Retina (tissue), 1 donor: ENCODE measurements at regions not wholly inside any gene's neighbourhood (a gene's known extent, or its start where the extent isn't known, plus 50 kb on each side); places are given as distances from the start of the nearest gene placed in this dataset.
"Not testable (repeated sequence)": the region's sequence is repeated elsewhere in the genome, so short reads cannot be mapped to it uniquely, and the experiment has no call there.

Experiments
- DNase-seq: peaks from one replicate; pipeline ENCODE4 v3.0.0-alpha.2; 2016

DNA sequence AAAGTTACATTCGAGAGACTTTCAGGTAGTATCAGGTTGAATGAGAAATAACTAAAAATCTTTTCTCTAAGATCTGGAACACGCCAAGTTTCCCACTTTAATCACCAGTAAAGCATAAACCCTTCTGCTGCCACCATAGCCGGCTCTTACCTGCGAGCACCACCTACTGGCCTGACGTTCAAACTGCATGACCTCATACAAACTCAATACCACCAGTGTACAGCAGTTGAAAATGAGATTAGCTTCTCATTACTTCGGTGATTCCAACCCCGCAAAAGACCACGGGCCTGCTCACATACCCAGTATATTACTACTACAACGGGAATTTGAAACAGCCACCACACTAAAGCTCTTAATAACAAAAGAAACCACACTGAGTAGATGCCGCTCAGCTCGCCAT is 1191.2 kb downstream of the TMEM121 start:
- DNase-seq: not testable (repeated sequence)

DNA sequence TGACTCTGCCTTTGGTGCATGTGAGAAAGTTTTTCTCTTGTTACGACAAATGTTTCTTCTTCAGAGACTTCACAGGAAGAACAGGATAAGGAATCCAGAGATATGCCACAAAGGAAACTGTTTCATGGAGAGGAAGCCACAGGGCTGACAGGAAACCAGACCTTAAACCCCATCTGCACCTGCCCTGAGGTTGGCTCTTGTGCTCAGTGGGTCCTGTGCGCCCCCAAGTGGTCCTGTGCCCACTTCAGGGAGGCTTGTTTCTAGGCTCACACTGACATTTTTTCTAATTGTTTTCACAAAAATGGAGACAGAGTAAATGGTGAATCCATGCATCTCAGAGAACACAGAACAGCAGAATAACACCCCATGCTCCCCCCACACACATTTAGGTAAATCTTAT is 1193.5 kb downstream of the TMEM121 start:
- DNase-seq: not testable (repeated sequence)

DNA sequence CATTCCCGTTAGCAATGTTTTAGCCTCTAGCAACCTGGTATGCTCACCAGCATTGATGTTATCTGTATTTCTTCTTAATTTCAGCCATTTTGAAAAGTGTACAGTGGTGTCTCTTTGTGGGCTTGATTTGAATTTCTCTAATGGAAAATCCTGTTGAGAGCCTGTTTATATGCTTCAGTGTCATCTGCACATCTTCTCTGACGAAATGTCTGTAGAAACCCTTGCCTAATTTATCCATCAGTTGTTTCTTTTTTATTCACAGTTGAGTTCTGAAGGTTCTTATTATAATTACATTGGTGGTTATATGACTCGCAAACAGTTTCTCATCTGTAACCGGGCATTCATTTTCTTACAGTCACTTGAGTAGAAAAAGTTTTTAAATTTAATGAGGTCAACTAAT is 1195.5 kb downstream of the TMEM121 start:
- DNase-seq: not testable (repeated sequence)

DNA sequence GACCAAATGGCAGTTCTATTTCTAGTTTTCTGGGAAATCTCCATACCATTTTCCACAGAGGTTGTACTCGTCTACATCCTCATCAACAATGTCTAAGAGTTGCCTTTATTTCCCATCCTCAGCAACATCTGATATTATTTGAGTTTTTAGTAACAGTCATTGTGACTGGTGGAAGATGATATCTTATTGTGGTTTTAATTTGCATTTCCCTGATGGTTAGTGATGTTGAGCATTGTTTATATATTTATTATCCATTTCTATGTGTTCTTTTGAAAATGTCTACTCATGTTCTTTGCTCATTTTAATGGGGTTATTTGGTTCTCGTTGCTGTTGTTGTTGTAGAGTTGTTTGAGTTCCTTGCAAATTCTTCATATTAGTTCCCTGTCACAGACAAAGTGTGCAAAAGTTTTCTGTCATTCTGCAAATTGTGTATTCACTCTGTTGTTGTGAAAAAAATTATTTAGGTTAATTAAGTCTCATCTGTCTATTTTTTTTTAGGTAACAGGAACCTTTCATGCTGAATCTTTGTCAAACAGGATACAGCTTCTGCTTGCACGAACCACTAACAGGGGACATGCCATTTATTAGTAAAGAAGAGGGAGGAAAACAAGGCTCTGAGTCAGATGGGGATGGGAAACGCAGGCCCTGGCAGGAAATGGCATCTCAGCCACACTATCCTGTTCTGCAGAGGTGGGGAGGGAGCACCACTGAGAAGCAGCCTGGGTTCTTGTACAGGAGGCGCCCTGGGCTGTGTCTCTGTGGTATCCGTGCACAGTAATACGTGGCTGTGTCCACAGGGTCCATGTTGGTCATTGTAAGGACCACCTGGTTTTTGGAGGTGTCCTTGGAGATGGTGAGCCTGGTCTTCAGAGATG is 1196.7 kb downstream of the TMEM121 start:
- DNase-seq: not testable (repeated sequence)

DNA sequence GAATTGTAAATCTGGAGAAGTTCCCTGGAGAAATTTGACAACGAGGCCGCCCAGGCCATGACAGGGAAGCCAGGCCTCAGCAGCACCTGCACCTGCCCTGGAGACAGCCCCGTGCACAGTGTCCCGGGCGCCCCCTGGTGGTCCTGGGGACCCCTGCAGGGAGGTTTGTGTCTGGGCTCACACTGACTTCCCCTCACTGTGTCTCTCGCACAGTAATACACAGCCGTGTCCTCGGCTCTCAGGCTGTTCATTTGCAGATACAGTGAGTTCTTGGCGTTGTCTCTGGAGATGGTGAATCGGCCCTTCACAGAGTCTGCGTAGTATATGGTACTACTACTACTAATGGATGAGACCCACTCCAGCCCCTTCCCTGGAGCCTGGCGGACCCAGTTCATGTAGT is 1201.6 kb downstream of the TMEM121 start:
- not testable (repeated sequence) for DNase-seq

DNA sequence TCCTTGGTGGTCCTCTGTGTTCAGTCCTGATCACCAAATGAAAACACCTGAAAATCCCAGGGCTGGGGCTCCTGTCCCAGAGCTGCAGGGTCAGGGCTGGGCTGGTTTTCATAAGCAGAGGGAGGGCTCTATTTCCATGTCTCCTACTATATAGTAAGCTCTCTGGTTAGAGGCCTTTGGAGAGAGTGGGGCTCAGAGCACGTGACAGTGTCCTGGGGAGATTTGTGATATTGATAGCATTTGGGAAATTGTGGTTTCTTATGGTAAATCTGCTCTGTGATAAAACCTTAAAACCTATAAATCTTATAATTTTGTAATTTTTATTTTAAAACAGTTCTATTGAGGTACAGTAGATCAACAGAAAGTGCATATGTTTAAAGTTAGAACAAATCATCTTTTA is 1202.2 kb downstream of the TMEM121 start:
- no peak for DNase-seq

DNA sequence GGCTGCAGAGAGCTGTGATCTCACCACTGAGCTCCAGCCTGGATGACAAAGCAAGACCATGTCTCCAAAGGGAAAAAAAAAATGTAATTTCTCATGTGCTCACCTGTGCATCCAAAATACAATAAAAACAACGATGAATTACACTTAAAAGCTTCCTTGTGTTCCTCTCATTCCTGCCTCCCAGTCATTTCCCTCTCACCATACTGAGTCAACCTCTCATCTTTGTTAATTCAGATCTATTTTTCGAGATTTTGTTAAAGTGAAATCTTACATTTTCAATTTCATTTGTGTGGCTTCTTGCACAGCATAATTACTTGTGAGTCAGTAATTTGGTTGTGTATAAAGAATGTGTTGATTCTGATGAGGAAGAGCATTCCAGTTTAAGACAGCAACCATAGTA is 1203.2 kb downstream of the TMEM121 start:
- no peak for DNase-seq

DNA sequence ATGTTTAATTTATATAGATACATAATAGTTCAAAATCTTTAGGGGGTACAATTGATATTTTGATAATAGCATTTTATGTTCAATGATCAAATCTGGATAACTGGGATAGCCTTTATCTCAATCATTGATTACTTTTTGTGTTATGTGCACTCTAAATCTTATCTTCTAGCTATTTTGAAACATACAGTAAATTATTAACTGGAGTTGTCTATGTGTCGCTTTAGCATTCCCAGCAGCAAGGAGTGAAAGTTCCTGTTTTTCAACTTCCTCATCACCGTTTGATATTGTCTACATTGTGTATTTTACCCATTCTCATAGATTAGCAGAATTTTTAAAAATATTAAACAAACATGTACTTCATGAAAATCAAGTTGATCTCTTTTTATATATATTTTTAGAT is 1207.4 kb downstream of the TMEM121 start:
- no peak for DNase-seq

DNA sequence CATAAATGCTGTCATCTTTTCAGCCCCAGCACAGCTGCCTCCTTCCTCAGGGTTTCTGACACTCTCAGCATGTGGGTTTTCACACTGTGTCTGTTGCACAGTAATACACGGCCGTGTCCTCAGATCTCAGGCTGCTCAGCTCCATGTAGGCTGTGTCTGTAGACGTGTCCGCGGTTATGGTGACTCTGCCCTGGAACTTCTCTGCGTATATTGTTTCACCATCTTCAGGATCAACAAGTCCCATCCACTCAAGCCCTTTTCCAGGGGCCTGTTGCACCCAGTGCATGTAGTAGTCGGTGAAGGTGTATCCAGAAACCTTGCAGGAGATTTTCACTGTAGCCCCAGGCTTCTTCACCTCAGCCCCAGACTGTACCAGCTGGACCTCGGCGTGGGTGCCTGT is 1210.6 kb downstream of the TMEM121 start:
- no peak for DNase-seq

DNA sequence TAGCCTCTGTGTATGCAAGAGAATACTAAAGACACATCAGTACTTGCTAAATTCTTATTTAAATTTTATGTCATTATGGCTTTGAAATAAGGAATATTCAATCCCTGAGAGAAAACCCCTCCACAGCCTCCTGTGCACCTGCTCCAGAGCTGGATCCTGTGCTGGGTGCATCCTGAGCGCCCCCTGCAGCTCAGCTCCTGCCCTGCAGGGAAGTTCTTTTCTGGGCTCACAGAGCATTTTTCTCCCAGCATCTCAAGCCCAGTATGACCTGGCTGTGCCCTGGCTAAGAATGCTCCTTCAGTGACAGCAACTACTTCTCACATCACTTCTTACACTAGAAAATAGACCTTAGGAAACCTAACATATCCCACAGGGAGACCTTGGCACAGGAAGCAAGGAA is 1211.7 kb downstream of the TMEM121 start:
- DNase-seq: no peak

DNA sequence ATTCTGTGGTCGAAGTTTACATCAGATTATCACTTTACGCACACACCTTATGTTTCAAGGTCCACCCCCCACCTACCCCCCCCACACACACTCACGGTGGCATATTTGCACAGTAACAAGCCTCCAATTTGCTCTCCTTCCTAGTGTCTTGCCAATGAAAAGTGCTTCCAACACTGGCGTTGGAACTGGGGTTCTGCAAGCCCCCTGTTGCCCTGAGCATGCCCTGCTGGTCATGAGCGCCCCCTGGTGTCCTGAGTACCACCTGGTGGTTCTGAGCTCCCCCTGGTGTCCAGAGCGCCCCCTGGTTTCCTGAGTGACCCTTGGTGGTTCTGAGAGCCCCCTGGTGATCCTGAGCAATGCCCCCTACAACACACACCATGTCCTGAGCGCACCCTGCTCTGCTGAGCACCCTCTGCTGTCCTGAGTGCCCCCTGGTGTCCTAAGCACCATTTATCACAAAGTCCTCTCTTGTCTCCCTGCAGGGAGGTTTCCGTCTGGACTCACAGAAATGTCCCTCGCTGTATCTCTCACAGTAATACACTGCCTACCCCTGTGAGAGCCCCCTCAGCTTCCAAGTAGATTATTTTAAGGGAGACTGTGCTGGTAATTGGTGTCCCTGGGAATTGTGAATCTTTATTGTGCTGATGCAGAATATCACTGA is 1212.3 kb downstream of the TMEM121 start:
- not testable (repeated sequence) for DNase-seq

DNA sequence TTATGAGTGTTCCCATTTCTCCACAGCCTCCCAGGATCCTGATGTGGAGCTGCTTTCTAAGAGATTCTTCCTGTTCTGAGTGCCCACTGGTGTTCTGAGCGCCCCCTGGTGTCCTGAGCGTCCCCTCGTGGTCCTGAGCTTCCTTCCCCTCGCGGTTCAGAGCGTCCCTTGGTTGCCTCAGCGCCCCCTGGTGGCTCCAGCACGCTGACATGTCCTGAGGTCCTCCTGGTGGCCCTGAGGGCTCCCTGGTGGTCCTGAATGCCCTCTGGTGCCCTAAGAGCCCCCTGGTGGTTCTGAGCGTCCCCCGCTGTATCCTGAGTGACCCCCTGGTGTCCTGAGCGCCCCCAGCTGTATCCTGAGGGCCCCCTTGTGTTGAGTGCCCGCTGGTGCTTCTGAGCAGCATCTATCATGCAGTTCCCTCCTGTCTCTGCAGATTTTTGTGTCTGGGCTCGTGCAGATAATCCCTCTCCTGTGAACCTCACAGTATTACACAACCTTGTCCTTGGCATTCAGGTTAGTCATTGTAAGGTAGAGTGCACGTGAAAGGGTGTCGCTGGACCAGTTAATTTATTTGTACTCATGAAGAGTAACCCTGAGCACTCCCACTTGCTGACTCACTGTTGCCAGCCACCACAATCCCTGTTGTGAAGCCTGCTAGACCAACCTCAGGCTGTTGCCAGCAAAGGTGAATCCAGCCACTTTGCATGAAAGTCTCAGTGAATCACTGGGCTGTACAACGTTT is 1214.9 kb downstream of the TMEM121 start:
- DNase-seq: not testable (repeated sequence)

DNA sequence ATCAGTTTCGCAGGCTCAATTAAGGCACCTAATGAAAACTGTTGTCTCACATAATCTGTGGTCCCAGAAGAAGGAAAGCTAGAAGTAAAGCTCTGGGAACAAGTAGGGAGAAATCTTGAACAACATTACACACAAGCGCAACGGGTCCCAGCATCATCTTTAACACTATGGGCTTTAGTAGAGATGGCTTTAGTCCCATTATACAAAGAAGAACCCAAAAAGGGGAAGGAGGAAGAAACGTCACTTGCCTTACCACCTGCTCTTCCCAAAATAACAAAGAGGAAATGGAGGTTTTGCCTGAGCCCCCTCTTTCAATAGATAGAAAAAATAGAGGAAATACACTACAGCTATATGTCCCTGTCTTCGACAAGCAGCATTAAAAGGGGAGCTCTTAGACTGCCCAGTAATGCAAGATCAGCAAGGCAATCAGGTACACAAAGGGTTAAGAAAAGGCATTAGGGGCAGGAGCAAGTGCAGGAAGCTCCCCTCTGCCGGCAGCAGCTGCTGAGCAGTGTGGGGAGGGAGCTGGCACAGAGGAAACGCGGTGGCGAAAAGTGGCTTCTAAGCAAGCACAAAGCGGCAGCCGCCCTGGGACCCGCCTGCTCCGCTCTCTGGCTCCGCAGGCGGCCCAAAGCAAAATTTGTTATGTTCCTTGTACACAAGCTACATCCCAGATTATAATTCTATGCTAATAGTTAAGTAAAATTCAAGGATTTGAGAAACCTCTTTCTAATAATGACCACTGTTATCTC is 1218.8 kb downstream of the TMEM121 start:
- not testable (repeated sequence) for DNase-seq

DNA sequence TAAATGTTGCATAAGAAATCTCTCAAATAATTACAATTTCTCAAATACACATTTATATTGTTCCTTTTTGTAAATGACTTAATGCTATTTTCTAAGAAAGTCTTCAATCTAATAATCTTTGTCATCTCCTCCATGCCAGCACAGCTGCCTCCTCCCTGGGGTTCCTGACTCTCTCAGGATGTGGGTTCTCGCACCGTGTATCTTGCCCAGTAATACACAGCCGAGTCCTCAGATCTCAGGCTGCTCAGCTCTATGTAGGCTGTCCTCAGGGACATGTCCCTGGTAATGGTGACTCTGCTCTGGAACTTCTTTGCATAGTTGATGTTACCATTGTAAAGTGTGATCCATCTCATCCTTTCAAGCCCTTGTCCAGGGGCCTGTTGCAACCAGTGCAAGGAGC is 1223.7 kb downstream of the TMEM121 start:
- not testable (repeated sequence) for DNase-seq

DNA sequence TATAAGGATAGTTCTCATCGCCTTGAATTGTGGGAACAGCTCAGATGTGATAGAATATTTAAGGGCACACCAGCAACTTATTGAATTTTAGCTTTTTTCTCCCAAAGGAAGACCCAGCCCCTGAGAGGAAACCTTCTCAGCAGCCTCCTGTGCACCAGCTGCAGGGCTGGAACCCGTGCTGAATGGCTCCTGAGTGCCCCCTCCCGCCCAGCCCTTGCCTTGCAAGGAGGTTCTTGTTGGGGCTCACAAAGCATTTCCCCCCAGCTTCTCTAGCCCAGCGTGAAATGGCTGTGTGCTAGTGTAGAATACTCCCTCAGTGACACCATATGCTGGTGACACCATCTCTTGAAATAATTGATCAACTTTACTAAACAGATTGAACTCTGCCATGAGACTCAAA is 1227.4 kb downstream of the TMEM121 start:
- DNase-seq: not testable (repeated sequence)

DNA sequence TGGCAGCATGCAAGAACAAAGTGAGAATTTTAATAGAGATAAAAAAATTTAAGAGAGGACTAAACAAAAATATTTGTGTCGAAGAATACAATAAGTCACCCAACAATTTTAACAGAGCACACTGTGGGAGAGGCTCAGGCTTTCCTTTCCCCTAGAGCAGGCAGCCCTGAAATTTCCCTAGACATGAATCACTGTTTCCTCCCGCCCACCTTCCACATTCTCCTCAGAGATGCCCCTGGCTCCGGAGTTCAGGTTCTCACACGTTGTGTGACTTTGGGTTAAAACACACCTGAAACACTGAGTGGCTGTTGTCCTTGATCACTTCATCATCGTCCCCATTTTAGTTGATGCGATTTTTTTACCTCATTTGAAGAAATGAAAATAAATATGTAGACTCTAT is 1231.1 kb downstream of the TMEM121 start:
- DNase-seq: not testable (repeated sequence)

DNA sequence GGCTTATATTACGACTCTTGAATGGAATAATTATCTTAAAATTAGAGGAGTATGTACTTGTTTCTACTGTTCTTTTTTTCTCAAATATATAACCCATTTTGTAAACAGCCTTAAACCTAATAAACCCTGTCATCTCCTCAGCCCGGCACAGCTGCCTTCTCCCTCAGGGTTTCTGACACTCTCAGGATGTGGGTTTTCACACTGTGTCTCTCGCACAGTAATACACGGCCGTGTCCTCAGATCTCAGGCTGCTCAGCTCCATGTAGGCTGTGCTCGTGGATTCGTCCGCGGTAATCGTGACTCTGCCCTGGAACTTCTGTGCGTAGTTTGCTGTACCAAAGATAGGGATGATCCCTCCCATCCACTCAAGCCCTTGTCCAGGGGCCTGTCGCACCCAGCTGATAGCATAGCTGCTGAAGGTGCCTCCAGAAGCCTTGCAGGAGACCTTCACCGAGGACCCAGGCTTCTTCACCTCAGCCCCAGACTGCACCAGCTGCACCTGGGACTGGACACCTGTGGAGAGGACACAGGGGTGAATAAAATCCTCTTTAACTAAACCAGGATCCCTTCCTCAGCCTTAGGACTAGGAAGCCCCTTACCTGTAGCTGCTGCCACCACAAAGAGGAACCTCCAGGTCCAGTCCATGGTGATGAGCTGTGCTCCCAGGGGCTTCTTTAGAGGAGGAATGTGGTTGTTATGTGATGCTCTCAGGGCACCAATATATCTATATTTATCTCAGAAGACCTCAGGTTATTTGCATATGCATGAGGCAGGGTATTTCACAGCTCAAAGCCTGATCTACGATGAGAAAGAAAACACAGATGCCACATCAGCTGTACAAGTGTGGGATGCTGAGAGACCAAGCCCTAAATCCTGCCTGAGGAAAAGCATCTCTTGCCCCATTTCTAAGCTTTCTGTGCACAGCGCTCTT is 1235.8 kb downstream of the TMEM121 start:
- DNase-seq: not testable (repeated sequence)

DNA sequence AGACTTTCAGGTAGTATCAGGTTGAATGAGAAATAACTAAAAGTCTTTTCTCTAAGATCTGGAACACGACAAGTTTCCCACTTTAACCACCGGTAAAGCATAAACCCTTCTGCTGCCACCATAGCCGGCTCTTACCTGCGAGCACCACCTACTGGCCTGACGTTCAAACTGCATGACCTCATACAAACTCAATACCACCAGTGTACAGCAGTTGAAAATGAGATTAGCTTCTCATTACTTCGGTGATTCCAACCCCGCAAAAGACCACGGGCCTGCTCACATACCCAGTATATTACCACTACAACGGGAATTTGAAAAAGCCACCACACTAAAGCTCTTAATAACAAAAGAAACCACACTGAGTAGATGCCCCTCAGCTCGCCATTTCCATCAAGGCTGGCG is 1238.6 kb downstream of the TMEM121 start:
- not testable (repeated sequence) for DNase-seq

DNA sequence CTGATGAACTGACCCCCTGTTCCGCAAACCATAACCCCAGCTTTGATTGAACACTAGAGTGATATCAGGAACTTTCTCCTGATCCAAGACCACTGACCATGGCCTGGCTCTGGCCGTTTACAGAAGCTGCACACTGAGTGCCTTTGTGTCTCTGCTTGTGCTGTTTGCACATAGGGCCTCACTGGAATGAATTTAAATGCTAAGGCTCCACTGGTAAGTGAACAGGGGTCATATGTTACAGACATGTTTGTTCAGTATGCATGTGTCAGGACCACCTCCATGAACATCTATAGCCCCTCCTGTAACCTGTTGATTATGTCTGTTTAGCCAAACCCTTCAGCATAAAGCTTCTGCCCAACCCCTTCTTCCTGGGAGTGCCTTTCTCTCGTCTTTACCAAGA is 1239.8 kb downstream of the TMEM121 start:
- no peak for DNase-seq

DNA sequence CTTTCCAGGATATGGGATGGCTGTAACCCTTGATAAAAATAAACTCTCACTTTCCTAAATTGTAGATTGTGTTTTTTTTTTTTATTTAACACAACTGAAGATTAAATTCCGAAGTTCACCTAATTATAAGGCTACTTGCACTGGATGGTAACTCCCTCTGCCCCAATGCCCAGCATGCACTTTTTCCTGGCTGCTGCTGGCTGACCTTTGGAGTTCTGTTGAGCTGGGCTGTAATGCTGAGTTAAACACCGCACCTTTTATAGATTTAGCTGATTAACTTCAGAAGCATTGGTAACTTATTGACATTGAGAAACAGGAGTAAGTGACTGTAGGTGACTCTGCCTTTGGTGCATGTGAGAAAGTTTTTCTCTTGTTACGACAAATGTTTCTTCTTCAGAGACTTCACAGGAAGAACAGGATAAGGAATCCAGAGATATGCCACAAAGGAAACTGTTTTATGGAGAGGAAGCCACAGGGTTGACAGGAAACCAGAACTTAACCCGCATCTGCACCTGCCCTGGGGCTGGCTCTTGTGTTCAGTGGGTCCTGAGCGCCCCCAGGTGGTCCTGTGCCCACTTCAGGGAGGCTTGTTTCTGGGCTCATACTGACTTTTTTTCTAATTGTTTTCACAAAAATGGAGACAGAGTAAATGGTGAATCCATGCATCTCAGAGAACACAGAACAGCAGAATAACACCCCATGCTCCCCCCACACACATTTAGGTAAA is 1240.3 kb downstream of the TMEM121 start:
- not testable (repeated sequence) for DNase-seq

DNA sequence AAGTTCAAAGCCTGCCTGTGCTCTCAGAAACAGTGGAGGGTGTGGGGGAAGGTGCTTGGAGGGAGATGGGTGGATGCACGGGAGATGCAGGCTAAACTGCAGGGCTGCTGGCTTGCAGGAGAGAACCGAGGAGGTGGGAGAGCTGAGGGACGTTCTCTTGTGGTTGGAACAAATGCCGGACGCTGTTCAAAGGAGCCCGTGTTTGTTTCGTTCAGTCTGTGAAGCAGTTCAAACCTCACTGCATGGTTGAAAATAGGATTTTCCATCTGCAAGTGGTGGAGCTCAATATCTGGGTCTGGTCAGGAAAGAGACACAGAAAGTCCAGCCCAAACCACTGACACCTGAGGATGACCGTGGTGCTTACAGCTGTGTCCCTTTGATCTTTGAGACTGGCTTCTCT is 1241.8 kb downstream of the TMEM121 start:
- not testable (repeated sequence) for DNase-seq
